ENCODE measurements at regions not wholly inside any gene's neighbourhood (a gene's known extent, or its start where the extent isn't known, plus 50 kb on each side); places are given as distances from the start of the nearest gene placed in this dataset.
"Not testable (repeated sequence)": the region's sequence is repeated elsewhere in the genome, so short reads cannot be mapped to it uniquely, and the experiment has no call there.

- H3K27me3 ChIP-seq, result no peaks in the 10 kb centered on the region
- H3K4me3 ChIP-seq, result no peak overlapping the region
- TF ChIP-seq EP300 (IDR thresholded peaks at IDR 0.05), result no peak
- no peak for TF ChIP-seq CTCF (IDR thresholded peaks at IDR 0.05)
- TF ChIP-seq POLR2AphosphoS5 (IDR thresholded peaks at IDR 0.05), result no peak
- no peak for TF ChIP-seq POLR2A (IDR thresholded peaks at IDR 0.05)
- DNase-seq (no peak), ATAC-seq (ENCODE audit: low FRiP score in 2 of 2) (no peak)
- 86 to 90% methylated on average over 2 of the region's 2 CpGs for WGBS, 2 donors
- no peaks in the 10 kb centered on the region for H3K36me3 ChIP-seq
- no peak overlapping the region for H3K27ac ChIP-seq
- H3K4me1 ChIP-seq, result no peaks in the 10 kb centered on the region
- H3K9me3 ChIP-seq, result no peaks in the 10 kb centered on the region
Measured at GRCh38 chr14:82811246-82811645, 1277.6 kb upstream of the SEL1L start.

DNA sequence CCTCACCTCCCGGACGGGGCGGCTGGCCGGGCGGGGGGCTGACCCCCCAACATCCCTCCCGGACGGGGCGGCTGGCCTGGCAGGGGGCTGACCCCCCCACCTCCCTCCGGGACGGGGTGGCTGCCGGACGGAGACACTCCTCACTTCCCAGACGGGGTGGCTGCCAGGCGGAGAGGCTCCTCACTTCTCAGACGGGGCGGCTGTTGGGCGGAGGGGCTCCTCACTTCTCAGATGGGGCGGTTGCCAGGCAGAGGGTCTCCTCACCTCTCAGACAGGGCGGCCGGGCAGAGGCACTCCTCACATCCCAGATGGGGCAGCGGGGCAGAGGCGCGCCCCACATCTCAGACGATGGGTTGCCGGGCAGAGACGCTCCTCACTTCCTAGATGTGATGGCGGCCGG lies 1280.7 kb upstream of the SEL1L start:
- not testable (repeated sequence) for H3K27me3 ChIP-seq; H3K4me1 ChIP-seq; H3K27ac ChIP-seq; ATAC-seq (ENCODE audit: low FRiP score in 2 of 2); H3K36me3 ChIP-seq; H3K9me3 ChIP-seq; H3K4me3 ChIP-seq
- DNase-seq, result peak in 1 of 2 donors; percentile 59
- 94% methylated on average over 10 to 16 of the region's 28 CpGs for WGBS, 2 donors

GRCh38 chr14:82830596-82830995 lies 1296.9 kb upstream of the SEL1L start:
- no peak for ATAC-seq (ENCODE audit: low FRiP score in 2 of 2)
- Histone ChIP-seq H3K27me3 (no peaks in the 10 kb centered on the region), H3K36me3 (no peaks in the 10 kb centered on the region), H3K27ac (no peak overlapping the region), H3K9me3 (no peaks in the 10 kb centered on the region), H3K4me3 (no peak overlapping the region), H3K4me1 (no peaks in the 10 kb centered on the region)
- TF ChIP-seq EP300 (IDR thresholded peaks at IDR 0.05) (no peak), CTCF (IDR thresholded peaks at IDR 0.05) (no peak), POLR2A (IDR thresholded peaks at IDR 0.05) (no peak), POLR2AphosphoS5 (IDR thresholded peaks at IDR 0.05) (no peak)
- 88 to 94% methylated on average over 4 of the region's 4 CpGs for WGBS, 2 donors
- DNase-seq, result no peak

DNA sequence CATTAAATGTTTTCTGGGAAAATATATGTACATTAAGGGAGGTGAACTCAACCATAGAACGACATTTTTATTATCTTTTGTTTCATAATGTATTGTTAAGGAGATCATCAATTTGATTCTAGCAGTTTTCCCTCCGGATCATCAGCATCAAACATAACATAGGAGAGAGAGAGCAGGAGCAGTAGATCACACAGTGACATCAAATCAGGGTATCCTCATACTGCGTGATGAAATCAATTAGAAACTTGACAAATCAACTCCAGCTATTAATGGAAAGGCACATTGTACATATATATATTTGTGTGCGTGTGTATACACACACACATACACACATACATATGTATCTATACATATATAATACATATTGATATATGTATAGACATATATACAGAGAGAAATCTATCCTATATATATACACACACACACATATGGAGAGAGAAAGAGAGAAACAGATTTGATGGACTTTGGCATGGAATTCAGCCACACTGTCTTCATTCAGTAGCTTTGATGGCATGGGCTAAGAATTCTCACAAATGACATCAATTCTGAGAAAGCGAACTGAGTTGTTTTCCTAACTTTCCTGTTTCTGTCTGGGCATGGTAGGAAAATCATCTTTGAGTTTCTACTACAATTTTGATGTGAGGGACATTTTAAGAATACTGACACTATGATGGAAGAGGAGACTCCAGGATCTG lies 1302.8 kb upstream of the SEL1L start:
- ATAC-seq (ENCODE audit: low FRiP score in 2 of 2) (no peak), DNase-seq (no peak)
- H3K4me3 ChIP-seq, result no peak overlapping the region
- H3K9me3 ChIP-seq, result no peaks in the 10 kb centered on the region
- TF ChIP-seq CTCF (IDR thresholded peaks at IDR 0.05) (no peak), POLR2AphosphoS5 (IDR thresholded peaks at IDR 0.05) (no peak), POLR2A (IDR thresholded peaks at IDR 0.05) (no peak), EP300 (IDR thresholded peaks at IDR 0.05) (no peak)
- H3K27ac ChIP-seq, result no peak overlapping the region
- H3K36me3 ChIP-seq, result no peaks in the 10 kb centered on the region
- no peaks in the 10 kb centered on the region for H3K4me1 ChIP-seq
- H3K27me3 ChIP-seq, result no peaks in the 10 kb centered on the region
- 88 to 90% methylated on average over 5 of the region's 5 CpGs for WGBS, 2 donors

- no peaks in the 10 kb centered on the region for H3K9me3 ChIP-seq
- no peak for DNase-seq
- H3K27me3 ChIP-seq, result no peaks in the 10 kb centered on the region
- H3K36me3 ChIP-seq, result no peaks in the 10 kb centered on the region
- H3K4me3 ChIP-seq, result no peak overlapping the region
- WGBS, 2 donors, result 44 to 52% methylated on average over 3 of the region's 3 CpGs
- H3K27ac ChIP-seq, result no peak overlapping the region
- H3K4me1 ChIP-seq, result no peaks in the 10 kb centered on the region
- no peak for ATAC-seq (ENCODE audit: low FRiP score in 2 of 2)
- TF ChIP-seq CTCF (IDR thresholded peaks at IDR 0.05) (no peak), POLR2AphosphoS5 (IDR thresholded peaks at IDR 0.05) (no peak), EP300 (IDR thresholded peaks at IDR 0.05) (no peak), POLR2A (IDR thresholded peaks at IDR 0.05) (no peak)
Measured at GRCh38 chr14:82837611-82838140, 1304.0 kb upstream of the SEL1L start.

Data from upper lobe of left lung (tissue), 6 donors.